Erythroblast (primary cell): ENCODE measurements at regions not wholly inside any gene's neighbourhood (a gene's known extent, or its start where the extent isn't known, plus 50 kb on each side); places are given as distances from the start of the nearest gene placed in this dataset.

Experiments
- GATA1 ChIP-seq: IDR thresholded peaks from 2 replicates; pipeline ENCODE4 v1.6.1; 2011; ENCODE audit warnings: low read depth, mild to moderate bottlenecking, control low read depth, low read length, moderate library complexity
- POLR2A ChIP-seq: IDR thresholded peaks from 2 replicates; pipeline ENCODE4 v1.6.1; 2011; ENCODE audit warnings: mild to moderate bottlenecking, low read length

- TF ChIP-seq POLR2A (no peak), GATA1 (no peak)
Observed at GRCh38 chr12:118618695-118619094, 242.3 kb downstream of the SUDS3 start.
